Loucy (cell line): ENCODE measurements at regions not wholly inside any gene's neighbourhood (a gene's known extent, or its start where the extent isn't known, plus 50 kb on each side); places are given as distances from the start of the nearest gene placed in this dataset.

ENCODE experiments used
- H2AFZ ChIP-seq: fragments of 200-600 bp; sonication (generic); 2 replicates; pipeline ENCODE4 v1.6.0; 2016; ENCODE audit warnings: antibody characterized with exemption, mild to moderate bottlenecking, low read length, moderate library complexity
- H3F3A ChIP-seq: fragments of 200-600 bp; 2 replicates; pipeline ENCODE4 v1.6.0; 2016; ENCODE audit warnings: antibody characterized with exemption, low read depth, mild to moderate bottlenecking
- H3K27me3 ChIP-seq: fragments of 200-600 bp; sonication (generic); 2 replicates; pipeline ENCODE4 v1.6.1; 2014; ENCODE audit warnings: low read length, mild to moderate bottlenecking; ENCODE audit not compliant: insufficient read depth, poor library complexity, severe bottlenecking
- H3K36me3 ChIP-seq: fragments of 200-600 bp; sonication (generic); 2 replicates; pipeline ENCODE4 v1.6.1; 2016; ENCODE audit warnings: low read length; ENCODE audit not compliant: insufficient read depth
- H3K4me1 ChIP-seq: fragments of 200-600 bp; sonication (generic); 2 replicates; pipeline ENCODE4 v1.5.1; 2014; ENCODE audit warnings: low read length, mild to moderate bottlenecking; ENCODE audit not compliant: insufficient read depth, poor library complexity, severe bottlenecking
- H3K4me2 ChIP-seq: fragments of 200-600 bp; sonication (generic); 2 replicates; pipeline ENCODE4 v1.6.0; 2014; ENCODE audit warnings: antibody characterized with exemption, low read length, low read depth, mild to moderate bottlenecking; ENCODE audit not compliant: poor library complexity, severe bottlenecking
- H3K4me3 ChIP-seq: fragments of 200-600 bp; sonication (generic); 2 replicates; pipeline ENCODE4 v1.5.1; 2014; ENCODE audit warnings: low read length, mild to moderate bottlenecking, mixed read lengths; ENCODE audit not compliant: poor library complexity, severe bottlenecking
- H3K79me2 ChIP-seq: fragments of 200-600 bp; sonication (generic); 2 replicates; pipeline ENCODE4 v1.6.1; 2014; ENCODE audit warnings: low read length; ENCODE audit not compliant: insufficient read depth
- H3K9ac ChIP-seq: fragments of 200-600 bp; sonication (generic); 2 replicates; pipeline ENCODE4 v1.6.0; 2014; ENCODE audit warnings: mild to moderate bottlenecking, low read depth, low read length, moderate library complexity; ENCODE audit not compliant: poor library complexity, severe bottlenecking
- H3K9me2 ChIP-seq: fragments of 200-600 bp; sonication (generic); replicated peaks from 2 replicates; pipeline ENCODE4 v1.6.1; 2016; ENCODE audit warnings: low read depth, low read length, mixed read lengths
- H3K9me3 ChIP-seq: fragments of 200-600 bp; sonication (generic); 2 replicates; pipeline ENCODE4 v1.6.1; 2014; ENCODE audit warnings: mild to moderate bottlenecking, antibody characterized with exemption, low read length, low read depth; ENCODE audit not compliant: insufficient read depth
- H4K20me1 ChIP-seq: fragments of 200-600 bp; sonication (generic); 2 replicates; pipeline ENCODE4 v1.6.0; 2014; ENCODE audit warnings: antibody characterized with exemption, low read length, mild to moderate bottlenecking; ENCODE audit not compliant: insufficient read depth, poor library complexity, severe bottlenecking
- EZH2phosphoT487 ChIP-seq: fragments of 200-600 bp; IDR thresholded peaks from 2 replicates; pipeline ENCODE4 v1.6.1; 2018; ENCODE audit warnings: antibody characterized with exemption, mild to moderate bottlenecking, moderate library complexity, borderline replicate concordance
- TF ChIP-seq, protein P1 (sequence below): fragments of 200-600 bp; sonication (generic); conservative IDR thresholded peaks from 2 replicates; pipeline ENCODE4 v1.5.1; 2014; ENCODE audit warnings: mild to moderate bottlenecking, antibody characterized with exemption, low read length

DNA sequence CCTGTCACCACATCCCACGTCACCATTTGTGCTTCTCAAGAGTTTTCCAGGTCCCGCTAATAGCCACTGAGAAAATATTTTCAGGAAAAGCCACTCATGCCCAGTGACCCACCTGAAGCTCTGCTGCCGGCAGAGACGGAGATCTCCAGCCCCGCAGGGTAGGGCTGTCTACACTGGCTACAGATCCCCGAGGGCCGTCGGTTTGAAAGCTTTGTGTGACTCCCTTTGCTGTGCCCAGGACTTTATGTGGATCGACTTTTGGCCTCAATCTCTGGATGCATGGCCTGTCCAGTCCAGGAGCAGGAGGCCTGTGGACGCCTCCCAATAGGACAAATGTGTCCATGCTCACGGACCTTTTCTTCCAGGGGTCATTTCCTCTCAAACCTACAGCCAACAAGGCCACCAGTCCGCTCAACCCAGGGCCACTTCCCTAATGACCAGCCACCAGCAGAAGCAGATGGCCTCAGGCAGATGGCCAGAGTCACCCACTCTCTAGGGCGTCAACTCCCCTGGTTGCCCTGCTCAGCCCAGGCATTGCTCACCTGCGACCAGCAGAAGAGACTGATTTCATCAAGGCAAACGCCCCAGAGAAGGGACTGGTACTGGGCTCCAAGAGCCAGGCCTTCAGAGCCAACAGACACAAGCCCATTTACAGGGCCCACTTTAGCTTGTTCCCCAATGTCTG is 76.4 kb downstream of the OAT start:
- H3K9ac ChIP-seq = no peak overlapping the region
- no peak overlapping the region for H3K4me3 ChIP-seq
- no peaks in the 10 kb centered on the region for H4K20me1 ChIP-seq
- H3F3A ChIP-seq = no peaks in the 10 kb centered on the region
- no peaks in the 10 kb centered on the region for H3K9me2 ChIP-seq
- H3K79me2 ChIP-seq = no peaks in the 10 kb centered on the region
- peaks cover 10% of the 10 kb centered on the region for H3K4me1 ChIP-seq
- no peaks in the 10 kb centered on the region for H3K27me3 ChIP-seq
- TF ChIP-seq, protein P1, sequence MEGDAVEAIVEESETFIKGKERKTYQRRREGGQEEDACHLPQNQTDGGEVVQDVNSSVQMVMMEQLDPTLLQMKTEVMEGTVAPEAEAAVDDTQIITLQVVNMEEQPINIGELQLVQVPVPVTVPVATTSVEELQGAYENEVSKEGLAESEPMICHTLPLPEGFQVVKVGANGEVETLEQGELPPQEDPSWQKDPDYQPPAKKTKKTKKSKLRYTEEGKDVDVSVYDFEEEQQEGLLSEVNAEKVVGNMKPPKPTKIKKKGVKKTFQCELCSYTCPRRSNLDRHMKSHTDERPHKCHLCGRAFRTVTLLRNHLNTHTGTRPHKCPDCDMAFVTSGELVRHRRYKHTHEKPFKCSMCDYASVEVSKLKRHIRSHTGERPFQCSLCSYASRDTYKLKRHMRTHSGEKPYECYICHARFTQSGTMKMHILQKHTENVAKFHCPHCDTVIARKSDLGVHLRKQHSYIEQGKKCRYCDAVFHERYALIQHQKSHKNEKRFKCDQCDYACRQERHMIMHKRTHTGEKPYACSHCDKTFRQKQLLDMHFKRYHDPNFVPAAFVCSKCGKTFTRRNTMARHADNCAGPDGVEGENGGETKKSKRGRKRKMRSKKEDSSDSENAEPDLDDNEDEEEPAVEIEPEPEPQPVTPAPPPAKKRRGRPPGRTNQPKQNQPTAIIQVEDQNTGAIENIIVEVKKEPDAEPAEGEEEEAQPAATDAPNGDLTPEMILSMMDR = no peak
- no peak for TF ChIP-seq EZH2phosphoT487
- H2AFZ ChIP-seq = no peak overlapping the region
- no peaks in the 10 kb centered on the region for H3K9me3 ChIP-seq
- no peaks in the 10 kb centered on the region for H3K36me3 ChIP-seq
- H3K4me2 ChIP-seq = no peak overlapping the region

DNA sequence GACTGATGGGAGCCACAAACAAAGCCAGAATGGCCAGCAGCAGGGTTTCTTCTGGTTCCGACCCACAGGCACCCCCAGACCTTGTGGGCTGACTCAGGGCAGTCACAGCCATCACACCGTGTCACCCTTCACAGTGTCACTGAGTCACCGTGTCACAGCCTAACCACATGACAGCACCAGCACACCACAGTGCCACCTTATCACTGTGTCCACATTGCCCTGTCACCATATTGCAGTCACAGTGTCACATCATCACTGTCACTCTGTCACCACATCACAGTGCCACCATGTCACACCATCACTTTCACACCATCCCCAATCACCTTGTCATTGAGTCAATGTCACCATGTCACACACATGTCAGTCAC is 77.0 kb downstream of the OAT start:
- TF ChIP-seq, protein P1 = no peak
- TF ChIP-seq EZH2phosphoT487 = no peak
- H3K9me2 ChIP-seq = no peaks in the 10 kb centered on the region
- H3K4me2 ChIP-seq = no peak overlapping the region
- no peaks in the 10 kb centered on the region for H3K27me3 ChIP-seq
- no peak overlapping the region for H2AFZ ChIP-seq
- no peaks in the 10 kb centered on the region for H3K9me3 ChIP-seq
- H3K79me2 ChIP-seq = no peaks in the 10 kb centered on the region
- peaks cover 10% of the 10 kb centered on the region for H3K4me1 ChIP-seq
- H3K36me3 ChIP-seq = no peaks in the 10 kb centered on the region
- no peak overlapping the region for H3K9ac ChIP-seq
- no peaks in the 10 kb centered on the region for H3F3A ChIP-seq
- H4K20me1 ChIP-seq = no peaks in the 10 kb centered on the region
- H3K4me3 ChIP-seq = no peak overlapping the region

DNA sequence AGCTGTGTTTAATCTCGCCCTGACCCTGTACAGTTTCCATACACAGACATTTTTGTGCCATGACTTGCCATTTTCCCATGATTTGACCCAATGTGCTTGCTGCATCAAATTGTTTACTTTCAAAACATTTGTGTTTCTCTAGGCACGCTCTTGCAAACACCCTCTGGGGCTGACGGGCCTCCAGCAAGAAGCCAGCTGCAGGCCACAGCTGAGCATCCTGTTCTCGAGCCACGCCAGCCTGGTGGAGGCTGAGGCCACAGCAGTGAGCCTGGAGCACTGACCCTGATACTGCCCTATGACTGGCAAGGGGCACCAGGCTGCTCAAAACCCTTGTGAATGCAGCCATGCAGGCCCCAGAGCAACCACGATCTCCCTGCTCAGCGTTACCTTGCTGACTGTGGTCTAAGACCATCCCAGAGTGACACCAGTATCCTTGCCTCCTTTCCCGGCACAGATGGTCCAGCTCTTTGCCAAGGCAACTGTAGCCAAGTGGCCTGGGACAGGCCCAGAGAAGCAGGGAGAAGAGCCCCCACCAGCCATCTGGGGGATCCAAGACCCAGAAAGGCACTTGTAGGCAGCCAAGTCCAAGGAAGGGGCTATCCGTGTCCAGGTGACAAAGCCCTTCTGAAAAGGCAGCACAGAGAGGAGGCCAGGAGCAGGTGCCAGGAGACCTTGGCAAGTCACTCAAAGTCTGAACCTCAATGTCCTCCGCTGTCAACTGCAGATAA is 78.5 kb downstream of the OAT start:
- no peaks in the 10 kb centered on the region for H3F3A ChIP-seq
- H3K27me3 ChIP-seq = no peaks in the 10 kb centered on the region
- H3K4me3 ChIP-seq = no peak overlapping the region
- peaks cover 10% of the 10 kb centered on the region for H3K4me1 ChIP-seq
- no peaks in the 10 kb centered on the region for H3K79me2 ChIP-seq
- TF ChIP-seq EZH2phosphoT487 = no peak
- TF ChIP-seq, protein P1 = no peak
- H3K4me2 ChIP-seq = peak overlapping the region; percentile 45
- H3K9me2 ChIP-seq = no peaks in the 10 kb centered on the region
- peak overlapping the region; percentile 43 for H3K9ac ChIP-seq
- H3K9me3 ChIP-seq = no peaks in the 10 kb centered on the region
- H2AFZ ChIP-seq = no peak overlapping the region
- no peaks in the 10 kb centered on the region for H4K20me1 ChIP-seq
- no peaks in the 10 kb centered on the region for H3K36me3 ChIP-seq
